GF-D8 (cell line): ENCODE measurements at regions not wholly inside any gene's neighbourhood (a gene's known extent, or its start where the extent isn't known, plus 50 kb on each side); places are given as distances from the start of the nearest gene placed in this dataset.

ENCODE experiments used
- DNase-seq: peaks from one replicate; lab custom pipeline; 2025; lab: John Stamatoyannopoulos, UW

DNA sequence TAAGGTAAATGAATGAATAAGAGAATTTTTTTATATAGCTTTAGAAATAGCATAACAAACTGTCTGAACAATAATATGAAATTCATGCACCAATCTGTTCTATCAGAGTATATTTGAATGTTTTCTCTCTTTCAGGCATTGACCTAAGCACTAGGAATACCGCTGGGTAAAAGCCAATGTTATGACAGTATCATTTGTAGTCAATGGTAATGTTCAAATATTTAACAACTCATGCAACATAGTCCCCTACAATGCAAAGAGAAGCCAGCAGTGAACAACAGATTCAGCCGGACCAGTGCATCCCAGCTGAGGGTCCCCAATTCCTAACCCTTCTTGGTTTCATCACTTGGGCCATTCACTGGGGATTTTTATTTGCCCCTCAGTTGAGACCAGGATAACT is 52.6 kb upstream of the MYCBP2 start:
- no peak for DNase-seq

- no peak for DNase-seq
These were observed 51.8 kb upstream of the MYCBP2 start for GRCh38 chr13:77378662-77379061.

GRCh38 chr13:77377016-77377415 is 50.1 kb upstream of the MYCBP2 start:
- DNase-seq, result no peak
